ENCODE measurements at regions not wholly inside any gene's neighbourhood (a gene's known extent, or its start where the extent isn't known, plus 50 kb on each side); places are given as distances from the start of the nearest gene placed in this dataset.

DNA sequence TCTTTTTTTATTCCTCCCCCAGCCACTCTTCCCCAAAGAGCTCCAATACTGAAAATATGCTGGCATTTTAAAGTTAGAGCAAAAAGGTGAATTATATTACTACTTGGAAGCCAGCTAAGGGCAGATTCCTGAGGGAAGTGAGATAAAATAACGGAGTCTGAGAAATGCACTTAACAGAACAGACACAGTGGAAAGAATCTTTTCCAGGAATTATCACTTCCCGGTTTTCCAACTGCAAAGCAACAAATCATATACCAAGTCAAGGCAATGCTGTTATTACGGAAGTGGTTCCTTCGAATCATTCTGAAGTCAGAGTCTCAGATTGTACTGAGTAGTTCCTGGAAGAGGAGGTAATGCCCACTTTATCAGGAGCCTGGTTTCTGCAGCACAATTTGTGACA lies 435.0 kb upstream of the SPRED2 start:
- POLR2A ChIA-PET: no interaction called here
- Mint-ChIP-seq H3K4me1 (no peaks in the 10 kb centered on the region), H3K4me3 (no peak overlapping the region), H3K27me3 (peaks cover 4% of the 10 kb centered on the region), H3K36me3 (no peaks in the 10 kb centered on the region), H3K27ac (no peak overlapping the region), H3K9me3 (no peaks in the 10 kb centered on the region)
- no peak for ATAC-seq (ENCODE audit: low read depth)
- DNase-seq: no peak

DNA sequence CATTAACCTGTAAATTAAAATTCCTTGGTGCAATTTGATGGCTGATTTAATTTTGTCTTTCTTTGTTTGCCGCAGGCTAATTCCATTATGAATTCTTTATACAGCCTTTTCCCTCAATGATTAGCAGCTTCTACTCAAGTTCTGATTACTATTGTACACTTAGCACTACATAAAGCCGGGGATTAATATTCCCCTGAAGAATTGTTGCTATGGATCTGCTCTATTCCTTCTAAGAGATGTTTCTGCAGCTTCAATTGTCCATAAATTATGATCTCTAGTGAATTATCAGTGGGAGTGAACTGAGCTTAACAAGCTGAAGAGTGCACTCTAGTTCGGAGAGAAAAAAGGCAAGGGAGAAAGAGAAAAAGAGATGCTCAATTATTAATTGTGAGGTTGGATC lies 433.7 kb upstream of the SPRED2 start:
- Mint-ChIP-seq H3K27ac (no peak overlapping the region), H3K27me3 (peaks cover 4% of the 10 kb centered on the region), H3K4me1 (no peaks in the 10 kb centered on the region), H3K4me3 (no peak overlapping the region), H3K36me3 (no peaks in the 10 kb centered on the region), H3K9me3 (no peaks in the 10 kb centered on the region)
- DNase-seq: no peak
- ATAC-seq (ENCODE audit: low read depth): no peak
- POLR2A ChIA-PET: no interaction called here

DNA sequence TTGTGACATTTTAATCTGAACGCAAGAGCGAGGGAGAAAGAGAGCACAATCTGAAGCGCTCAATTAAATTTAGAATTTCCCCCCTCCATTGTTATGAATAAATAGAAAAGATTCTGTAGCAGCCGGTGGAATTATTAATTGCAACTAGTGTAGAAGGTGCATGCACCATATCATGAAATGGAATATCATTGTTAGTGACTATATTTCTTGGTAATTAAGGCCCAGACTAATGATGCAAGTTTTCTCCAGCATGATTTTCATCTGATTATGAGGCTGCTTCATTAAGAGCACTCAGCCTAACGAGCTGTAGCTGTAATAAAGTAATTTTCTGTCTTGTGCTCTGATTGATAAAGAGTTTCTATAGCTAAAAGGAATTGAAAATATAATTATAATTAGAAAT lies 432.2 kb upstream of the SPRED2 start:
- POLR2A ChIA-PET: no interaction called here

DNA sequence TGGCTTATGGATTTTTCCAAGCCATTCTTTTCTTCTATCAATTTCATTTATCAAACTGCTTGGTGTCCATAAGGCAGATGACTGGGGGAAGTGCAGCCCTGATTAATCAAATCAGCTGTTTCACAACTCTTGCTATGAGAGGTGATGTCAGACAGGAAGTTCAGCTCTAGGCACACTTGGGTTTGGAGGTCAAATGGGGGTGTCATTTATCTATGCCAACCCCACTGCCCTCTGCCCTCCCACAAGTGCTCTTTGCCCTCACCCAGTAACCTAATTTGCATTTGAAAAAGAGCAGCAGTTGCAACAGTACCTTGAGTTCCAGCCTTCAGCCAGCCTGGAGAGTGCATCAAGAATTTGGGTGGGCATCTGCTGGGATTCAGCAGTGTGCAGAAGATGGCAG lies 431.3 kb upstream of the SPRED2 start:
- no peak overlapping the region for H3K4me3 Mint-ChIP-seq
- no peaks in the 10 kb centered on the region for H3K36me3 Mint-ChIP-seq
- no peaks in the 10 kb centered on the region for H3K4me1 Mint-ChIP-seq

More for the DNA sequence above, 432.2 kb upstream of the SPRED2 start:
- no peaks in the 10 kb centered on the region for H3K4me1 Mint-ChIP-seq
- H3K9me3 Mint-ChIP-seq: no peaks in the 10 kb centered on the region
- no peak for ATAC-seq (ENCODE audit: low read depth)
- no peak overlapping the region for H3K27ac Mint-ChIP-seq
- peaks cover 6% of the 10 kb centered on the region for H3K27me3 Mint-ChIP-seq
- H3K4me3 Mint-ChIP-seq: no peak overlapping the region
- H3K36me3 Mint-ChIP-seq: no peaks in the 10 kb centered on the region
- no peak for DNase-seq

DNA sequence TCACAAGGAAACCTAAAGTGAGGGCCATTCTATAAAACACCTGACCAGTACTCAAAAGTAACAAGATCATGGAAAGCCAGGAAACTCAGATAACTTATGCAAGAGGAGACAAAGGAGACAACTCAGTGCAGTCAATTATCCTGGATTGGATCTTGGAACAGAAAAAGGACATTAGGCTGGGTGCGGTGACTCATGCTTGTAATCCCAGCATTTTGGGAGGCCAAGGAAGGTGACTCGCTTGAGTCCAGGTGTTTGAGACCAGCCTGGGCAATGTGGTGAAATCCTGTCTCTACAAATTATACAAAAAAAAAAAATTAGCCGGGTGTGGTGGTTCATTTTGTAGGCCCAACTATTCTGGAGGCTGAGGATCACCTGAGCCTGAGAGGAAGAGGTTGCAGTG lies 424.5 kb upstream of the SPRED2 start:
- POLR2A ChIA-PET: no interaction called here
- H3K27ac Mint-ChIP-seq: no peak overlapping the region
- H3K9me3 Mint-ChIP-seq: no peaks in the 10 kb centered on the region

More for the DNA sequence above, 431.3 kb upstream of the SPRED2 start:
- ATAC-seq (ENCODE audit: low read depth) (no peak), DNase-seq (no peak)
- H3K9me3 Mint-ChIP-seq: no peaks in the 10 kb centered on the region
- POLR2A ChIA-PET: no interaction called here
- peaks cover 6% of the 10 kb centered on the region for H3K27me3 Mint-ChIP-seq
- H3K27ac Mint-ChIP-seq: no peak overlapping the region

DNA sequence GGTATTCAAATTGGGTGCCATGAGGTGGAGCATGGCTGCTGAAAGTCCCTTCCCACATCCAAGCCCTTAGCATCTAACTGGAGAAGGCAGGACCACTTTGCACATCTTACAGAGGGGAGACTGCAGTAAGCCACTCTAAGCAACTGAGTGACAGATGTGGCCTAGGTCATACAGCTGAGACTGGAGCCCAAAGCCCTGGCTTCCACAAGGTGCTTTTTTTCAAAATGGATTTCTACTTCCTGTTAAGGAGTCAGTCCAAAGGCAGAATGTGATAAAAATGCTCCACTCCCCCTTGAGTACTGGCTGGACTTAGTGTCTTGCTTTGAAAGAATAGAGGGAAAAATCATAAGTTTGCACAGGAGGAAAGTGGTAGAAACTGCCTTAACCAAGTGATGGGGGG lies 424.0 kb upstream of the SPRED2 start:
- POLR2A ChIA-PET: no interaction called here
- H3K27me3 Mint-ChIP-seq: peaks cover 2% of the 10 kb centered on the region
- no peak for DNase-seq
- ATAC-seq (ENCODE audit: low read depth): no peak
- H3K27ac Mint-ChIP-seq: no peak overlapping the region
- no peak overlapping the region for H3K4me3 Mint-ChIP-seq
- no peaks in the 10 kb centered on the region for H3K4me1 Mint-ChIP-seq
- no peaks in the 10 kb centered on the region for H3K9me3 Mint-ChIP-seq
- no peaks in the 10 kb centered on the region for H3K36me3 Mint-ChIP-seq

More for the DNA sequence above, 424.5 kb upstream of the SPRED2 start:
- H3K4me3 Mint-ChIP-seq: no peak overlapping the region
- peaks cover 2% of the 10 kb centered on the region for H3K27me3 Mint-ChIP-seq
- no peaks in the 10 kb centered on the region for H3K4me1 Mint-ChIP-seq
- DNase-seq (no peak), ATAC-seq (ENCODE audit: low read depth) (no peak)
- H3K36me3 Mint-ChIP-seq: no peaks in the 10 kb centered on the region

DNA sequence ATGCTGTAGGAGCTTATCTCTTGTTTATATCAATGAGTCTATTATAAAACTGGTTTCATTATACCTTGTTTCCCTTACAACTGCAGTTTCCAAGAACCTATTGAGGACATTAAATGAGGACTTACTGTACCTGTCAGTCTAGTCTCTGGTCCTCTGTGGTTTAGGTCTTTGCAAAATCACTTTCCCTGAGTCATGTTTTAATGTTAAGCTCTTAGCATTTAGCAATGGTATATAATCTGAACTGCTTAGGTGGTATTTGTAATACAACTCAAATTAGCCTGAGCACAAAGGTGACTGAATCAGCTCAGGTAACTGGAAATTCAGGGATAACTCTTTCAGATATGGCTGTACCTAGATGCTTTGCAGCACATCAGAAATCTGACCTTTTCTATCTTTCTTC lies 418.3 kb upstream of the SPRED2 start:
- Mint-ChIP-seq H3K4me1 (no peaks in the 10 kb centered on the region), H3K27me3 (no peaks in the 10 kb centered on the region), H3K27ac (no peak overlapping the region), H3K4me3 (no peak overlapping the region), H3K9me3 (no peaks in the 10 kb centered on the region), H3K36me3 (no peaks in the 10 kb centered on the region)
- DNase-seq: no peak
- no peak for ATAC-seq (ENCODE audit: low read depth)
- POLR2A ChIA-PET: no interaction called here

DNA sequence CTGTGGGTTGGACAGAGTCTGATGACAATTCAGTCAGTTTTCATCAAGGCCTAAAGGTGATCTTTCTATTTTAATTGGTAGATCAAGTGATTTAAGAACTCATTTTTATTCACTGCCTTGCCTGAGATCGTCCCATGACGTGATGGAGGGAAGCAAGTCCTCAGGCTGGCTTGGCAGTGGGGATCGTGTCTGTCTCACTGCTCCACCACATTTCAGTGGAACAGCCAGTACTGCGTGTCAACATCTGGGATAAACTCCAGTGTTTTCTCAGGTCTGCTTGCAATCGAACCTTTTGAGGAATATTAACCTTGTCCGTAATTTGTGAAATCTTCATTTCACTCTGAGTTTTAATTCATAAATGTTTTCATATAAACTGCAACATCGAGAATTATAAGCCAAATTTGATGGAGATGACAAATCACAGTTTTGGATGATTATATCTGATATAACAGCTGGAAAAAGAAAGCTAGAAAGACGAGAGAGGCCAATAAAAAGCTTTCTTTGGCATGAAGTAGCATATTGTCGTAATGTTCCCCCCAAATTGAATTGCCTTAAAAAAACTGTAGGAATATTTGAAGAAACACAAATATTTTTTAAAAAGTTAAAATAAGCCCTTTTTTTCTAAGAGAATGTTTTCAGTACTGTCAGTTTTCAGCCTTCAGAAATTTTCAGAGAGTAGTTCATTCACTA lies 414.7 kb upstream of the SPRED2 start:
- no peaks in the 10 kb centered on the region for H3K4me1 Mint-ChIP-seq
- H3K9me3 Mint-ChIP-seq: no peaks in the 10 kb centered on the region
- no peaks in the 10 kb centered on the region for H3K27me3 Mint-ChIP-seq
- H3K36me3 Mint-ChIP-seq: no peaks in the 10 kb centered on the region
- no peak overlapping the region for H3K4me3 Mint-ChIP-seq
- DNase-seq: no peak
- no peak for ATAC-seq (ENCODE audit: low read depth)
- H3K27ac Mint-ChIP-seq: no peak overlapping the region
- POLR2A ChIA-PET: no interaction called here

DNA sequence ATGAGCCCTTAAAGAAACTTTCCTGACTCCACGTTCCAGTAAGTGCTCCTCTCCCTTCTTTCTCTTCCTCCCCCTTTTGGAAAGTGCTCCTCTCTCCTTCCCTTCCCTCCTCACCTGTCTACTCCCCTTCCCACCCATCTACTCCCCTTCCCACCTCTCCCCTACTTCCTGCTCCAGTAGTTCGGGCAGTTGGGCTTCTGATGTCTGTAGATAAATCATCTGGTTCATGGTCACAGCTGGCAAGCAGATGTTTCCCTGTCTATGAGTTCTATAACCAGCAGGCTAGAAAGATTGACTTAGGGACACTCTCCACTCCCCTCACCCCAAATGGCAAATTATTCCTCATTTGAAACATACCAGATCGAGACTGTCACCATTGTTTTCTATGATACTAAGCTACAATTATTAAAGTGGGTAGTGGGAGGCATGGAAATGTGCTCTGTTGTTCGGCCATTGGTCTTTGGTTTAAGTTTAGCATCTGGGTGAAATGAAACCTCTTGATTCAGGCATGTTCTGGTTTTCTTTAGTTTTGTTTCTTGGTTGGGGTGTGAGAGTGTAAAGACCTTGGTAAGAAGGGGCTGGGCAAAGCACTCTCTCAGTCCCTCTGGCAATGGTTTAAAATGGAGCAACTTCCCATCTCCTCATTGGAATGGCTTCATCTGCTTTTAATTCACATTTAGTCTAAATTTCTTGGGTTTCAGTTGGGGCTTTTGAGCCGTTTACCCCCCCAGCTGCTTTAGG lies 413.2 kb upstream of the SPRED2 start:
- no peaks in the 10 kb centered on the region for H3K36me3 Mint-ChIP-seq
- POLR2A ChIA-PET: no interaction called here
- H3K27me3 Mint-ChIP-seq: no peaks in the 10 kb centered on the region
- H3K9me3 Mint-ChIP-seq: peaks cover 5% of the 10 kb centered on the region
- H3K4me3 Mint-ChIP-seq: no peak overlapping the region
- H3K4me1 Mint-ChIP-seq: no peaks in the 10 kb centered on the region
- ATAC-seq (ENCODE audit: low read depth) (no peak), DNase-seq (no peak)
- no peak overlapping the region for H3K27ac Mint-ChIP-seq

DNA sequence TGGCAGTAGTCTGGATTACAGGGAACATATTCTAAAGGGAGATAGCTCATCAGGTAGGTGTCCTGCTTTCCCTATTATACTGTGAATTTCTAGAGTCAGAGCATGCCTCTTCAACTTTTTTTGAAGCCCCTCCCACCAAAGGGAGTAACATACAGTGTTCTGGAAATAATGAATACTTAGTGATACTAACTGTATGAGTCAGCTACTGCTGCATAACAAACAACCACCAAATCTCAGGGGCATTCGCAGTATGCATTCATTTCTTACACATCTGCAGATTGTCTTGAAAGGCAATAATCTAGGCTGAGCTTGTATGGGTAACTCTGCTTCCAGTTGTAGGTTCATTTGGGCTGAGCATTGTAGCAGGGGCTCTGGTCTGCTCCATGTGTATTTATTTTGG lies 409.7 kb upstream of the SPRED2 start:
- Mint-ChIP-seq H3K36me3 (no peaks in the 10 kb centered on the region), H3K4me3 (no peak overlapping the region), H3K4me1 (no peaks in the 10 kb centered on the region), H3K27ac (no peak overlapping the region), H3K27me3 (no peaks in the 10 kb centered on the region), H3K9me3 (peaks cover 5% of the 10 kb centered on the region)
- POLR2A ChIA-PET: no interaction called here
- no peak for ATAC-seq (ENCODE audit: low read depth)
- DNase-seq: no peak

DNA sequence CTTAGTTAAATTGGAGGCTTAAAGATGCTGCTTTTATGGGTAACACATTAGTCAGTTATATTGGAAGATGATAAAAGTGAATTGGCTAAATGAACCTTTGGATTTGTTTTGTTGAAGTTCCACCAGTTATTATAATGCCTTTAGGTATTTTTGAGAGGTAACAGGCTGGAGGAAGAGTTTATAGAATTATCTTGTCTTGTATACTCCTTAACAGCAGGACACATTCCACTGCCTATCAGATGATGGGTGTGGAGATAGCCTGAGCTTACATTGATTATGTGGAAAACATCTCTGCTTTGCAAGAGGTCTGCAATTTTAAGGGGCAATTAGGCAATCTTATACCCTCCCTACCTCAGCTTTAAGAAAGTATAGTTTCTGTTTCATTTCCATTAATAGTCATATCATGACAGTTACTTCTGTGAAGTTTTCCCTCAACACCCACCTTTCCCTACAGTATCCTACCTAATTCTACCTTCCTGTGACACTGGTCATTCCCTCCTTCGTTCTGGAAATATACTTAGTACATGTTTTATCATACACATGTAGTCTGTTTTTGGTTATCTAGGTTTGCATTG lies 403.7 kb upstream of the SPRED2 start:
- no peaks in the 10 kb centered on the region for H3K36me3 Mint-ChIP-seq
- ATAC-seq (ENCODE audit: low read depth): no peak
- peaks cover 3% of the 10 kb centered on the region for H3K27me3 Mint-ChIP-seq
- POLR2A ChIA-PET: no interaction called here
- no peak overlapping the region for H3K4me3 Mint-ChIP-seq
- DNase-seq: no peak
- H3K9me3 Mint-ChIP-seq: peaks cover 3% of the 10 kb centered on the region
- H3K4me1 Mint-ChIP-seq: no peaks in the 10 kb centered on the region
- H3K27ac Mint-ChIP-seq: no peak overlapping the region

DNA sequence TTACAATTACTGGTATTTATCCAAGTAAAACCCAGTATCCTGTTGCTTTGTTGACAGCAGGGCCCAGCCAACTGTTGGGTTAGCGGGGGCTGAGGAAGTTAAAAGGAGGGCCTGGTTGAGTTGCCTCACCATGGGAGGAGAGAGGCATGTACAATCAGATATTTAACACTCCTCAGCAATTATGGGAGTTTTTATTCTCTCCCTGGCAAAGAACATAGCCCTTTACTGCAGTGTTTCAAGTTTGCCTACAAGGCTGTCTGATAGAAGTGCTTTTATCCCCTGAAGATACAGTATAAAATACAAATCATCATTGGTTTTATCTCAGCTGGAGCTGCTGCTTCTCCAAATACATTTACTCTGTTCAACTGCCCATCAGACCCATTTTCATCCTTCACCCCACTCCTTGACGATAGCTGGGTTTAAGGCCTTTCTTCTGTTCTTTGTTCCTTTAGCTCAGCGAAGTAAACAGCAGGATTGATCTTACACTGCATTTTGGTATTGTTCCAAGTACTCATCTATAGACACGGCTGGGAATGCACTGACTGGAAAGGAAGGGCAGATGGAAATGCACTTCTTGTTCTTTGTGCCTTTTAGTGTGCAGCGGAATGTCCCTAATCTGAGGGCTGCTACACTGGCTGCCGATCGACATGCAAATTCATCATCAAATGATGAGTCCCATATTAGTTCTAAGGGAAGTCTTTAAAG lies 402.5 kb upstream of the SPRED2 start:
- H3K9me3 Mint-ChIP-seq: no peaks in the 10 kb centered on the region
- POLR2A ChIA-PET: no interaction called here
- ATAC-seq (ENCODE audit: low read depth) (no peak), DNase-seq (no peak)
- H3K27me3 Mint-ChIP-seq: peaks cover 3% of the 10 kb centered on the region
- no peak overlapping the region for H3K27ac Mint-ChIP-seq
- H3K4me1 Mint-ChIP-seq: no peaks in the 10 kb centered on the region
- H3K4me3 Mint-ChIP-seq: no peak overlapping the region
- no peaks in the 10 kb centered on the region for H3K36me3 Mint-ChIP-seq

DNA sequence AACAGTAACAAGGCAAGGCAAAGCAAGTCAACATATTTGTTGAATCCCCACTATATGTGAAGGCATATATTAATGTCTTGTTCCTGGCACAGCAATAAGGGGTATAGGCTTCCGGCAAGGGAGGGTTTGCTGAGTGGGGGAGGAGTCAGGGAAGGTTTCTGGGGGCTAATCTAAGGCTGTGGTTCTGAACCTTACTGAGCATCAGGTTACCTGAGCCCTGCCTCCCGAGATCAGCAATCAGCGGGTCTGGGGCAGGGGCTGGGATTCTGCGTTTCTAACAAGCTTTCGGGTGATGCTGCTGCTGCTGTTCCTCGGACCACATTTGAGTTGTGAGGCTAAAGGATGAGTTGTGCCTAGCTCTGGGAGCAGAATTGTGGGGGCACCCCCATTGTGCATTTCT lies 401.7 kb upstream of the SPRED2 start:
- POLR2A ChIA-PET: no interaction called here
- Mint-ChIP-seq H3K36me3 (no peaks in the 10 kb centered on the region), H3K4me1 (no peaks in the 10 kb centered on the region), H3K27me3 (peaks cover 3% of the 10 kb centered on the region), H3K9me3 (no peaks in the 10 kb centered on the region), H3K4me3 (no peak overlapping the region), H3K27ac (no peak overlapping the region)
- ATAC-seq (ENCODE audit: low read depth) (no peak), DNase-seq (no peak)

DNA sequence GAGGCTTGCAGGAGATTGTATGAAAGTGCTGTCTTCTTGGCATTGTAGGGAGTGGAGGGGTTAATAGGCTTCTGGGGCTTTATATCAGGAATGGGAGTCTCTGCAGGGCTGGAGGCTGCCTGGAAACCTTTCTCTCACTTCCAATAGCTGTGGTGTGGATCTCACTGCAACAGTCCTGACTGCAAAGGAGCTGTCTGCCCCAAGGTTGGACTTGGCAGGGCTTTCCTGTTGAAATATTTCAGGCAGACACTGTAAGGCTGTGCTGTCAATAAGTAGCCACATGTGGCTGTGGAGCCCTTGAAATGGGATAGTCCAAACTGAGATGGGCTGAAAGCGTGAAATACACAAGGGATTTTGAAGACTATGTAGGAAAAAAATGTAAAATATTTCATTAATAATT lies 399.1 kb upstream of the SPRED2 start:
- ATAC-seq (ENCODE audit: low read depth) (no peak), DNase-seq (no peak)
- no peak overlapping the region for H3K27ac Mint-ChIP-seq
- H3K4me3 Mint-ChIP-seq: no peak overlapping the region
- H3K9me3 Mint-ChIP-seq: no peaks in the 10 kb centered on the region
- no peaks in the 10 kb centered on the region for H3K4me1 Mint-ChIP-seq
- POLR2A ChIA-PET: no interaction called here
- H3K27me3 Mint-ChIP-seq: peaks cover 3% of the 10 kb centered on the region
- no peaks in the 10 kb centered on the region for H3K36me3 Mint-ChIP-seq

Measured in activated naive CD8-positive, alpha-beta T cell treated with anti-CD3 and anti-CD28 coated beads, Interleukin-2, amount 10 ng/mL, durations not matched to agents 7 days and 5 days (primary cell).